ENCODE measurements at regions not wholly inside any gene's neighbourhood (a gene's known extent, or its start where the extent isn't known, plus 50 kb on each side); places are given as distances from the start of the nearest gene placed in this dataset.

GRCh38 chr13:97119943-97120342 is 102.2 kb upstream of the MBNL2 start:
- TF ChIP-seq EP300 (IDR thresholded peaks at IDR 0.05): no peak
- TF ChIP-seq, protein P1, sequence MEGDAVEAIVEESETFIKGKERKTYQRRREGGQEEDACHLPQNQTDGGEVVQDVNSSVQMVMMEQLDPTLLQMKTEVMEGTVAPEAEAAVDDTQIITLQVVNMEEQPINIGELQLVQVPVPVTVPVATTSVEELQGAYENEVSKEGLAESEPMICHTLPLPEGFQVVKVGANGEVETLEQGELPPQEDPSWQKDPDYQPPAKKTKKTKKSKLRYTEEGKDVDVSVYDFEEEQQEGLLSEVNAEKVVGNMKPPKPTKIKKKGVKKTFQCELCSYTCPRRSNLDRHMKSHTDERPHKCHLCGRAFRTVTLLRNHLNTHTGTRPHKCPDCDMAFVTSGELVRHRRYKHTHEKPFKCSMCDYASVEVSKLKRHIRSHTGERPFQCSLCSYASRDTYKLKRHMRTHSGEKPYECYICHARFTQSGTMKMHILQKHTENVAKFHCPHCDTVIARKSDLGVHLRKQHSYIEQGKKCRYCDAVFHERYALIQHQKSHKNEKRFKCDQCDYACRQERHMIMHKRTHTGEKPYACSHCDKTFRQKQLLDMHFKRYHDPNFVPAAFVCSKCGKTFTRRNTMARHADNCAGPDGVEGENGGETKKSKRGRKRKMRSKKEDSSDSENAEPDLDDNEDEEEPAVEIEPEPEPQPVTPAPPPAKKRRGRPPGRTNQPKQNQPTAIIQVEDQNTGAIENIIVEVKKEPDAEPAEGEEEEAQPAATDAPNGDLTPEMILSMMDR (IDR thresholded peaks at IDR 0.05): no peak
- TF ChIP-seq POLR2A (IDR thresholded peaks at IDR 0.05): no peak

All from ovary (tissue), 3 donors.